Brain microvascular endothelial cell (primary cell): ENCODE measurements at regions not wholly inside any gene's neighbourhood (a gene's known extent, or its start where the extent isn't known, plus 50 kb on each side); places are given as distances from the start of the nearest gene placed in this dataset.

ENCODE experiments used
- DNase-seq: peaks from one replicate; pipeline ENCODE4 v3.0.0-alpha.2; 2020
- H3K27ac ChIP-seq: fragments of 250-450 bp; sonication (Bioruptor Pico); 2 replicates; pipeline ENCODE4 v1.5.1; 2020; ENCODE audit warnings: mild to moderate bottlenecking, moderate library complexity
- H3K27me3 ChIP-seq: fragments of 250-450 bp; sonication (Bioruptor Pico); replicated peaks from 2 replicates; pipeline ENCODE4 v1.5.1; 2020; ENCODE audit warnings: mild to moderate bottlenecking
- H3K36me3 ChIP-seq: fragments of 250-450 bp; sonication (Bioruptor Pico); replicated peaks from 2 replicates; pipeline ENCODE4 v1.5.1; 2020; ENCODE audit warnings: mild to moderate bottlenecking
- H3K4me3 ChIP-seq: 2 replicates; pipeline ENCODE4 v1.5.1; 2011; ENCODE audit warnings: low read depth, mild to moderate bottlenecking, control low read depth, low read length, moderate library complexity
- CTCF ChIP-seq: IDR thresholded peaks from 2 replicates; pipeline ENCODE4 v1.5.1; 2011; ENCODE audit warnings: low read depth, mild to moderate bottlenecking, moderate library complexity, low read length, control low read depth, inconsistent platforms; ENCODE audit errors: missing control alignments
- in situ Hi-C: cut with HindIII; loops from 2 replicates; pipeline ENCODE4 v1.10.0; 2017; ENCODE audit warnings: low sequenced_read_pairs, low pct_ligation_motif_present

DNA sequence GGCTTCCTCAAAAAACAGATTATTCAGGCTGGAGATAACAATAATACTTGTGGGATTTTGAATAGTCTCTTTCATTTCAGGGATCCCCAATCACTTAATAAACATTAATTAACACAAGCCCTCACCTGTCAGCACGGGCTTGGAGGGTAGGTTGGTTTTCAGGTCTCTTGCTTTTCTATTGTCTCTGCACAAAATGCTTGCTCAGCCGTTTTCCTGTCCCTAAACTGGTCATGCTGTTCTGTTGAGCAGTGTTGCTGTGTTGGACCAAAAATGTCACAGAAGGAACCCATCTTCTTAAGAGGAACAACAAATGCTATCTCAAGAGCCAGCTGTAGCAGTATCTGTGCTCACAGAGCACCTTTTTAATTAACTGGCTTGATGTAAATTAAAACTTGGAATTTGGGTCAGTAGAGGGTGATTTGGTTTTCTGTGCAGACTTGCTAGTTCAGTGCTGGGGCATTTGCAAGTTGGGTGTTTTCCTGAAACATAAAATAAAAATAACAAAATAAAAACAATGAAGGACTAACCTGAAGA, 231.8 kb upstream of the CRY1 start:
- in situ Hi-C loops: no loop called here

GRCh38 chr12:107326237-107326636, 232.9 kb upstream of the CRY1 start:
- TF ChIP-seq CTCF: no peak
- H3K4me3 ChIP-seq: no peak overlapping the region
- in situ Hi-C loops: no loop called here
- DNase-seq: no peak
- no peaks in the 10 kb centered on the region for H3K36me3 ChIP-seq
- H3K27ac ChIP-seq: no peak overlapping the region
- no peaks in the 10 kb centered on the region for H3K27me3 ChIP-seq

More for the DNA sequence above, 231.8 kb upstream of the CRY1 start:
- H3K27ac ChIP-seq: no peak overlapping the region
- H3K4me3 ChIP-seq: no peak overlapping the region
- H3K27me3 ChIP-seq: no peaks in the 10 kb centered on the region
- no peak for TF ChIP-seq CTCF
- H3K36me3 ChIP-seq: no peaks in the 10 kb centered on the region
- no peak for DNase-seq

GRCh38 chr12:107327651-107328182, 234.4 kb upstream of the CRY1 start:
- in situ Hi-C loops: no loop called here
- H3K27me3 ChIP-seq: no peaks in the 10 kb centered on the region
- no peak overlapping the region for H3K27ac ChIP-seq
- TF ChIP-seq CTCF: no peak
- no peak for DNase-seq
- H3K4me3 ChIP-seq: no peak overlapping the region
- no peaks in the 10 kb centered on the region for H3K36me3 ChIP-seq

DNA sequence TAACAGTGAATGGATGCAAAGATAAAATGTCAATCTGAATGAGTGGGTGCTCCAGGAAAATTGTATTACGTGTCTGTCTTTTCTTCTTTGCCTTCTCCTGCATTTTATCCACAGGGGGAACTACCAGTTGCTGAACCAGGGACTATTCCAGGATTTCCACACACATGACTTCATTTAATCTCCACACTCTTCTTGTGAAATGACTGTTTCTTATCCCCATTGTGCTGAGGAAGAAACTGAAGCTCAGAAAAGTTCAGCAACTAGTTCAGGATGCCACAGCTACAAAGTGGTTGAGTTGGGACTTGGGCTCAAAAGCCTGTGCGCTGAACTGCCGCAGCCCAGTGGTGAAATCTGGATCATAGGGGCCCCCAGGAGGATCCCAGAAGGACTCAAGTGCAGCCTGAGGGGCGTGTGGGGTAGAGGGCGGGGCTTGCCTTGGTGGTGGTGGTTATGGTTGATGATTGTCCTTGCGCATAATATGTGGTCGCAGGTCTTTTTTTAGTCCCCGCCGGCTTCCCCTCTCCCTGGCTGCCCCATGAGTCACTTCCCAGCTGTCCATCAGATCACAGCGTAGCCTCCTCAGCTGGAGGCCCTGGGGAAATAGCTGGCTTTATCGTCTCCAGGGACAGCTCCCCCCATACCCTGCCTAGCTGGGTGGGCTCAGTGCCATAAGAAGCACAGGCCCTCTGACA, 235.2 kb upstream of the CRY1 start:
- peak; percentile 78 for DNase-seq
- peak overlapping the region; percentile 10 for H3K27ac ChIP-seq
- in situ Hi-C loops: no loop called here
- no peak overlapping the region for H3K4me3 ChIP-seq
- H3K27me3 ChIP-seq: no peaks in the 10 kb centered on the region
- no peak for TF ChIP-seq CTCF
- no peaks in the 10 kb centered on the region for H3K36me3 ChIP-seq

GRCh38 chr12:107329569-107330324, 236.4 kb upstream of the CRY1 start:
- H3K4me3 ChIP-seq: no peak overlapping the region
- H3K27ac ChIP-seq: no peak overlapping the region
- DNase-seq: no peak
- in situ Hi-C loops: no loop called here
- H3K36me3 ChIP-seq: no peaks in the 10 kb centered on the region
- TF ChIP-seq CTCF: no peak
- no peaks in the 10 kb centered on the region for H3K27me3 ChIP-seq
